ENCODE measurements at regions not wholly inside any gene's neighbourhood (a gene's known extent, or its start where the extent isn't known, plus 50 kb on each side); places are given as distances from the start of the nearest gene placed in this dataset.

GRCh38 chr20:42020316-42020715 is 402.1 kb upstream of the CHD6 start:
- no peak for DNase-seq

DNA sequence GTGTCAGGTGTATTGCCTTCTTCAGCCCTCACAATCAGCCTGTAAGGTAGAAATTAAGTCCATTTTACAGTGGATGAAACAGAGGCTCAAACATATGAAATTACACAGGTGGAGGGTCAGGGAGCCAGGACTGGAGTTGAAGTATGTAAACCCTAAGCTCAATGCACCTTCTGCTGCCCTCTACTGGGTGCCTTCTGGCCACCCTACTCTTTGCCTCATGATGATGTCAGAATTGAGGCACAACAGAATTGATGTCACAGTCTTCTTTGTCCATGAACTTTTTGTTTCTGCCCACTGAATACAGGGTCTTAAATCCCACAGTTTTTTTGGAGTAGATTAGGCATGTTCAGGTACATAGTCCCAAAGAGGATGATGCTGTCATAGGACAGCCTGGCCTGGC is 400.8 kb upstream of the CHD6 start:
- DNase-seq = no peak

- DNase-seq = no peak
Measured at GRCh38 chr20:42010090-42010489, 391.9 kb upstream of the CHD6 start.

DNA sequence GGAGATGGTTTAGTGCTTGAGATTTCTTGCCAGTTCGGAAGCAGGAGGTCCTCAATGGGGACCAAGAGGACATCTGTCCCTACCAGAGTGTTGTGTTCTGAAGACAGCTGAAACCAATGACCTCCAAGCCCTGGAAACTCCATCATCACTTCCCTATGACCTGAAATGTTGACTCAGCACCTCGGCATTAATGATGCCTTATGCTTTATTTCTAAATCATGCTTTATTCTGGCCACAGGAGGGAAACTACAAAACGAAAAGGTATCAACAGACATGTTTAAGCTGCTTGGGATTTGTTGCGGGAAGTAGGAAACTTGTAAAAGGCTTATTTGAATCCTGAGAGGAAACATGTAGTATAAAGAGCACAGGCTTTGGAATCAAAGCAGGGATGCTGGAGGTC is 389.1 kb upstream of the CHD6 start:
- no peak for DNase-seq

GRCh38 chr20:42005211-42005610 is 387.0 kb upstream of the CHD6 start:
- DNase-seq = no peak

DNA sequence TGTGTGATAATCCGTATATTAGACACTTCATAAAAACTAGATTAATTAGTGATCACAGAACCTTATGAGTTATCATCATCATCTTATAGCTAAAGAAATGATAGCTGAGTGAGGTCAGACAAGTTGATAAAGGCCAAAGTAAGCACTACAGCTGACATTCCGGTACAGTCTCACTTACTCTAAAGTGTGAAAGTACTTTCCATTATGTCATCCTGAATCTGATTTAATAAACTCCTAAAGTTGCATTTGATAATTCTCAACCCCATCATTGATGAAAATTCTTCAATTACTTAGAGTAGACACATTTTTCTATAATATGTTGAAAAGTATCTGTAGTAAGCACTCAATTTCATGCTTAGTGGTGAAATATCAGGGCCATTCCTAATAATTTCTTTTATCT is 385.2 kb upstream of the CHD6 start:
- no peak for DNase-seq

- no peak for DNase-seq
Measured at GRCh38 chr20:41998539-41999341, 380.6 kb upstream of the CHD6 start.

DNA sequence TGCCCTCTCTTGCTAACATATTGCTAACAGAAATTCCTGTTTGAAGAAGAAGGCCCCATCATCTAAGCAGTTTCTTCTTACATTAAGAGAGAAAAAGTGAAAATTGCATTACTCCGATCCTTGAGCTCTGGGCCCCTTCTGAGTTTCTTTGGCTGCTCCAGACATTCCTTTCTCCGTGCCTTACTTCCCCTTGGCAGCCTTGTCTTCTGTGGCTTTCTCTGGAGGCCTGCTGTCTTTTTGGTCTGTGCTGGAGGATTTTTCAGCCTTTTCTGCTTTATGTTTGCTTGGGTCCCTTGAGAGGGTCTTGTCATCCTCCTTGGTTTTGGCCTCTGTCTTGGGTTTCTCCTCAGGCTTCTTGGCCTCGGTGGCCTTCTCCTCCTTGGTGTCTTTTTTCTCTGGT is 378.8 kb upstream of the CHD6 start:
- DNase-seq = no peak

DNA sequence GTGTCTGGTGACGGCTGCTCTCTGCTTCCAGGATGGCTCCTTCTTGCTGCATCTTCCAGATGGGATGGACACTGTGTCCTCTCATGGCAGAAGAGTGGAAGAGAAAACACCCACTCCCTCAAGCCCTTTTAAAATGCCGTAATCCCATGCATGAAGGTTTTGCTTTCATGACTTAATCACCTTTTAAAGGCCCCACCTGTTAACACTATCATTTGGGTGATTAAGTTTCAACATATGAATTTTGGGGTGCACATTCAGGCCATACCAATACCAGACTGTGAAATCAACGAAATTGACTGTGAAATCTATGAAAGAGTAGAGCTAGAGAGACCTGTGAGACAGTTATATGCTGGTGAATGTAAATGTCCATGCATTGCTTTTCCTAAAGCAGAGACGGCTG is 374.3 kb upstream of the CHD6 start:
- no peak for DNase-seq

DNA sequence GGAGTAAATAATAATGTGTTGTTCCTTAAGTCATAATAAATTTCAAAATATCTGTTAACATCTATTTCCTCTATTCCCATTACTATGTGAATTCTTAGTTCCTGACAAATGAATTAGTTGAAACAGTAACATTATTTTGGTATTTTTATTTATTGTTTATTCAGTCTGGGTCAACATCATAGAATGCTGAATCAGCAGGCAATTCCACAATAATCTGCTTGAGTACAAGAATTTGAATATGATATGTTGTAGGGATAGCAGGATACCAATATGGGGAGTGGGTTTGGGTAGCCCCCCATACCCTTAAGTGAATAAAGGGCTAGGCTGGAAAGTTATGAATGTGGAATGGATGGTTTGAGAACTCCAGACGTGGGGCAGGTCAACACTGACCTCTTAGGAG is 373.2 kb upstream of the CHD6 start:
- no peak for DNase-seq

DNA sequence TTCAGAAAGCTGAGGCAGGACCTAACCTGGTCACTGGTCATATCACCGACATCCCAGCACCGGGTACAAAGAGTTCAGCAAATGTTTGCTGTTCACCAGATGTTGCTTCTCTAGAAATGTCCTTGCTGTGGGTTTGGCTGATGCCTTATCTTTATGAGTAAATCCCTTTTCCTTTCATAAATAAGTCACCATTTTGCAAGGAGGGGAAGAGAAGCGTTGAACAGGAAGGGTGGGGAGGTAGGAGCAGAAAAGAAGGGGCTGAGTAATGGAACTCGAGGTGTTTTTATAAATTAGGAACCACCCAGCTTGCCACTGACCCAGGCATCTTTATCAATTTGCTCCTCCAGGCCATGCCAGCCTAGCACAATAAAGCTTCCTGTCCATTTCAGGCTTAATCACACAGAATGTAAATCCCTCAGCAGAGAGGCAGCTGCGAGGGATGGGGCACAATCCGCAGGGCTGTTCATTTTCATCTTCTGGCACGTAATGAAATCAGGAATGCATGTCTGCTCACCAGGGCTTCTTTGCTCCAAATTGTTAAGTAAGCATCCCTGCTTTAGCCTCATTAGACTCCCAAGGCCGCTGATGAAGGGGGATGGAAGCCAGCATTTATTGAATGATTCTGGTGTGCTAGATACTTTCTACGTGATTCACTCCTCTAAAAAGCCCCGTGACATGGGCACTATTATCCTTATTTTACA is 371.9 kb upstream of the CHD6 start:
- no peak for DNase-seq

- no peak for DNase-seq
Measured at GRCh38 chr20:41989039-41989679, 371.0 kb upstream of the CHD6 start.

DNA sequence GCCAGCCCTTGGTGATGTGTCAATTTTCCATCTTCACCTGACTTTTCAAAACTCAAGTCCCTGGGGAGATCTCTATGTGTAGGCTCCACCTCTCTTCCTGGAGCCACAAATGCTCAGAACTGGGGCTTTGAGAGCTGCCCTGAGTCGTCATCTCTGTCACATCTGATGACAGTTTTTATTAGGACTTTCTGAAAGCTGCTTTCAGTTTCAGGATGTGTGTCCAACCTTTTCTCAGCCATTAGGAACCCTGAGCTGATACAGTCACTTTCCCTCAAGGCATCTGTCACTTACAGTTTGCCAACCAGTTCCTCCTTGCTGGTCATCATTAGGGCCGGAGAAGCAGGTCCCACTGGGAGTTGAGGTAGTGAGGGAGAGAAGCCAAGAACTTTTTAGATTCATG is 365.9 kb upstream of the CHD6 start:
- no peak for DNase-seq

DNA sequence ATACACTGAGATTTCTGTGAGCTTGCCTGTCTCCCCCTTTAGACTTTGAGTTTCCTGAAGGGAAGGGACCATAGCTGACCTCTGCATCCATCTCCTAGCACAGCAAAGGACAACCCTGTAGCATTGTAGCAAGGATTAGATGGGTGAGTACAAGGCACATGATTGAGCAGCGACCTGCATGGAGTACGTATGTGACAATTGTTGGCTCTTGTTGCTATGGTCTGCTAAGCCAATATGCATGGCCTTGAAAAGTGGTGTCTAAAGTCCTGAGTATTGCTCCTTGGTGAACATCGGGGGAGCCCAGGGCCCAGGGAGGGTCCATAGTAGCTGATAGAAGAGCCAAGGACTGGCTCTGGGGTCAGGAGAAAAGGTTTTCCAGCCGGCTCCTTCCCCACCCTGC is 365.0 kb upstream of the CHD6 start:
- DNase-seq = no peak

- no peak for DNase-seq
Measured at GRCh38 chr20:41981746-41982145, 363.6 kb upstream of the CHD6 start.

DNA sequence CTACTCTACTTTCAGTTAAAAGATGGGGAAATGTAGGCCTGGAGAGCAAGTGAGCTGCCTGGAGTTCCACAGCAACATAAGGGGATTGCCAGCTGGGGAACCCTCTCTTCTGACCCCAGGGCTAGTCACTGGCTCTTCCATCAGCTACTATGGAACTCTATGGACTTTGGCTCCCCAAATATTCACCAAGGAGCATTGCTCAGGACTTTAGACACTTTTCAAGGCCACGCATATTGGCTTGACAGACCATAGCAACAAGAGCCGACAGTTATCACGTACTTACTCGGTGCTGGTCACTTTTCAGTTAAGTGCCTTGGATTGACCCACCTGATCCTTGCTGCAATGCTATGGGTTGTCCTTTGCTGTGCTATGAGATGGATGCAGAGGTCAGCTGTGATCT is 360.7 kb upstream of the CHD6 start:
- no peak for DNase-seq

DNA sequence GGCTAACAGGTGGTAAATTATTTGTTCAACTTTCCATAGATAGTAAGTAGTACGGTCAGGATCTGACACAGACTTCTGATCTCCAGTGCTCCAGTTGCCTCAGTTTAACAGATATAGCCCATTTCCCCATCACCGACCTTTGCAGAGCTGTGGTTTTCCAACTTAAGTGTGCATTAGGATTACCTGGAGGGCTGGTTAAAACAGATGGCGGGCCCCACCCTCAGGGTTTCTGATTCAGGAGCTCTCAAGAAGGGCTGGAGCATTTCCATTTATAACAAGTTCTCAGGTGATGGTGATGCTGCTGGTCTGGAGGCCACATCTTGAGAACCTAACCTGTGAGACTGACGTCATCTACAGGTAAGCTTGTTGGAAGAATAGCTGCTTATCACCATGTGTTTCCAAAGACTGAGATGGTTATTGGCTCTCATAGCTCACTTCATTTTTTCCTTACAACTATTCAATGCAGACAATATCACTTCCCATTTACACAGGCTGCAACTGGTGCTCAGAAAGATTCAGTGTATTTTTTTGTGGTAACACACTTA is 360.1 kb upstream of the CHD6 start:
- no peak for DNase-seq

DNA sequence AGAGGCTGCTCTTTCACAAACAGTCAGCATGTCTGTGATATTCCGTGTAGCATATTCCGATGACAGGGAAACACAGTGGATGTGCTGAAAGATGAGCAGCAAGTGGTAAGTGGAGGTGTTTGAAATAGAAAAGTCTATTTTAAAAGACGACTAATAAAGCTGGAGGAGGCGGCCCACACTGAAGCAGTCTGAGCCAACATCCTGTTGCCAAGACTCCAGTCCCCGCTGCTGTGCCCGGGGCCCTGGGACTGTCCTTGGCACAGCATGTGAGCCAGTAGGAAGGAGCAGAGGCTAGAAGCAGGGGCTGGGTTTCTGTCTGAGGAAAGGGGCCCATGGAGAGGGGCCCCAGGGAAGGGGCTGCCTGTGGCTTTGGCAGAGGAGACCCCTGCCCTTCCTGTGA is 351.5 kb upstream of the CHD6 start:
- DNase-seq = no peak

GRCh38 chr20:41960166-41960565 is 342.0 kb upstream of the CHD6 start:
- no peak for DNase-seq

DNA sequence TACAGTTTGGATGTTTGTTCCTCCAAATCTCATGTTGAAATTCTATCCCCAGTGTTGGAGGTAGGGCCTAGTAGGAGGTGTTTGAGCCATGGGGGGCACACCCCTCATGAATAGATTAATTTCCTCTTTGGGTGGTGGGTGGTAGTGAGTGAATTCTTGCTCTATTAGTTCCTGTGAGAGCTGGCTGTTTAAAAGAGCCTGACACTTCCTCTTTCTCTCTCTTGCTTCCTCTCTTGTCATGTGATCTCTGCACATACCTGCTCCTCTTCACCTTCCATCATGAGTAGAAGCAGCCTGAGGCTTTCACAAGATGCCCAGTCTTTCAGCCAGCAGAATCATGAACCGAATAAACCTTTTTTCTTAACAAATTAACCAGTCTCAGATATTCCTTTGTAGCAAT is 340.2 kb upstream of the CHD6 start:
- no peak for DNase-seq

- DNase-seq = no peak
Measured at GRCh38 chr20:41956338-41957074, 338.3 kb upstream of the CHD6 start.

GRCh38 chr20:41952166-41952565 is 334.0 kb upstream of the CHD6 start:
- no peak for DNase-seq

DNA sequence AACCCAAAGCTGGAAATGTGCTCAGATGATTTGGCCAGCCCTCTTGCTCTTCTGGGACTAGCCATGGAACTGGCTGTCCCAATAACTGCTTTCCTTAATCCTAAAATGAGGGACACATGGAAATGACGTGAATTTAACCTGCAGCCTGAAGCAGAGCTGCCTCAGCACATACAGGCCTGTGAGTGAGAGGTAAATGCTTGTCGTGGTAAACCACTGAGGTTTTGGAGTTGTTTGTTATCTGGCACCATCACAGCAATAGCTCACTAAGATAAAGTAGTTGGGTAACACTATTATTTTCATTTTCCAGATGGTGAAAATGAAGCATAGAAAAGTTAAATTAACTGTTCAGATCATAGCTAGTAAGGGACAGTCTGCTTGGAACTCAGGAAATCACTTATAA is 333.4 kb upstream of the CHD6 start:
- no peak for DNase-seq

Data from activated CD4-positive, alpha-beta T cell treated with anti-CD3 and anti-CD28 coated beads, Interleukin-2, amount 50 U/mL, for 1 hour (primary cell).